Activated CD8-positive, alpha-beta memory T cell treated with anti-CD3 and anti-CD28 coated beads, Interleukin-2, amount 50 U/mL, for 1 hour (primary cell): ENCODE measurements at regions not wholly inside any gene's neighbourhood (a gene's known extent, or its start where the extent isn't known, plus 50 kb on each side); places are given as distances from the start of the nearest gene placed in this dataset.
"Not testable (repeated sequence)": the region's sequence is repeated elsewhere in the genome, so short reads cannot be mapped to it uniquely, and the experiment has no call there.

Experiments
- DNase-seq: peaks from one replicate; pipeline ENCODE4 v3.0.0-alpha.2; 2020; ENCODE audit errors: extremely low read depth

DNA sequence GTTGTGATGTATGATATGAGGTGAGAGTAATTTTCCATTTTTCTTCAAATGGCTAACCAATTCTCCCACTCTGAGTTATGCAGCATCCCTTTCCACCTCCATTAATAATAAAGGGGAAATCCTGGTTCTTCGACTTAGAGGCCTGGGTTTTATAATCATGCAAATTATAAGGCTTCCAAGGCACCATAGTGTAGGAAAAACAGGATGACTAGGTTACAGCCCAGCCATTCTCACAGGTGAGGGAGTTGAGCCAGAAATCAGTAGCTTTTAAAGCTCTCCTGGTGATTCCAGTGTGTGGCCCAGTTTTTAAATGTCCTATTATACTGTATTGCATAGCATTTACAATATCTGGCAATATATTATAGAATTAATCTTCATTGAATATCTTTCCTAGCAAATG is 203.1 kb downstream of the ARHGEF9 start:
- DNase-seq: no peak

- DNase-seq: no peak
These were observed 203.6 kb downstream of the ARHGEF9 start for GRCh38 chrX:63581398-63581797.

DNA sequence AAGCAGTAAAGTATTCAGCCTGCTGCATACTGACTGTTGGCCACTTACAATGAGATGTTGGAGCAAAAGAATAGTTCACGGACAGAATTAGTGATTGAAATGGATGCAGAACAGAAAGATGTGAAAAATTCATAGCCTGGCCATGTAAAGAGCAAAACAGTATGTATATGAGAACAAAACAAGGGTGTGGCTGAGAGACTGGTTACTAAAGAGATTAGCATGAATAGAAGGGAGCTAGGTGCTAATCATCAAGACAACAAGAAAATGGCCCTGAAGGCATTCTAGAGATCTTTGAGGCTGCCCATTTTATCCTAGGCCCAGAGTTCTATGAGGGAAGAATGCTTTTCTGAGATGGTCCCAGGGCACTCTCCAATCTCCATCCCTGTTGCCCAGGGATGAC is 208.5 kb downstream of the ARHGEF9 start:
- DNase-seq: no peak

DNA sequence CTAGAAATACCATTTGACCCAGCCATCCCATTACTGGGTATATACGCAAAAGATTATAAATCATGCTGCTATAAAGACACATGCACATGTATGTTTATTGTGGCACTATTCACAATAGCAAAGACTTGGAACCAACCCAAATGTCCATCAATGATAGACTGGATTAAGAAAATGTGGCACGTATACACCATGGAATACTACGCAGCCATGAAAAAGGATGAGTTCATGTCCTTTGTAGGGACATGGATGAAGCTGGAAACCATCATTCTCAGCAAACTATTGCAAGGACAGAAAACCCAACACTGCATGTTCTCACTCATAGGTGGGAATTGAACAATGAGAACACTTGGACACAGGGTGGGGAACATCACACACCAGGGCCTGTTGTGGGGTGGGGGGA is 209.3 kb downstream of the ARHGEF9 start:
- not testable (repeated sequence) for DNase-seq

DNA sequence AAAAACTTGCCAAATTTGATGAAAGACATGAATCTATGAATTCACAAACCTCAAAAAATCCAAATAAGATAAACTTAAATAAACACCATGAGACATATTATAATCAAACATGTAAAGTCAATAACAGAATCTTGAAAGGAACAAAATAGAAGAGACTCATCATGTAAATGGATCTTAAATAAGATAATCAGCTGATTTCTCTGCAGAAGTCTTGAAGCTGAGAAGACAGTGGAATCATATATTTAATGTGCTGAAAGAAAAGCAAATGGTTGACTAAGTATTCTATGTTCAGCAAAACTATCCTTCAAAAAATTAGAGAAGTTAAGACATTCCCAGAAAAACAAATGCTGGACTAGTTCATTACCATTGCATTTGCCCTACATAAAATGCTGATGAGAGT is 215.7 kb upstream of the SPIN4 start:
- DNase-seq: no peak

DNA sequence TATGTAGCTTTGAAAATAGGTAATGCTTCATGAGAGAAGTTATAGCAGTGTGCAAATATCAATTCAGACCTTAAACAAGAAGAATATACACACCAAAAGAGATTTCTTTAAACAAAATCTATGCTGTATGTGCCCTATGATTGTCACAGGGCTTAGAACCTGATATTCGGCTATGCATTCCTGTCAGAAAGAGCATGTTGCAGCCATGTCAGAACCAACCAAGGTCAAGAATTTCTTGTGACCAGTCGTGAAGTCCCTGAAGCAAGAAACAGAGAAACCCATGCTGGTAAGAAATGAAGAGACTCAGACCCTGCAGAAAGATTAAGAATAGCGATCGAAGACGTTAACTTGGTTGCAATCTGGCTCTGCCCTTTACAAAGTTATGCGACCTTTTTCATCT is 210.3 kb upstream of the SPIN4 start:
- DNase-seq: no peak

- peak; percentile 5 for DNase-seq
These were observed 209.6 kb upstream of the SPIN4 start for GRCh38 chrX:63560601-63561218.

- DNase-seq: no peak
These were observed 200.7 kb upstream of the SPIN4 start for GRCh38 chrX:63551856-63552255.

GRCh38 chrX:63530654-63531053 is 179.5 kb upstream of the SPIN4 start:
- DNase-seq: no peak

DNA sequence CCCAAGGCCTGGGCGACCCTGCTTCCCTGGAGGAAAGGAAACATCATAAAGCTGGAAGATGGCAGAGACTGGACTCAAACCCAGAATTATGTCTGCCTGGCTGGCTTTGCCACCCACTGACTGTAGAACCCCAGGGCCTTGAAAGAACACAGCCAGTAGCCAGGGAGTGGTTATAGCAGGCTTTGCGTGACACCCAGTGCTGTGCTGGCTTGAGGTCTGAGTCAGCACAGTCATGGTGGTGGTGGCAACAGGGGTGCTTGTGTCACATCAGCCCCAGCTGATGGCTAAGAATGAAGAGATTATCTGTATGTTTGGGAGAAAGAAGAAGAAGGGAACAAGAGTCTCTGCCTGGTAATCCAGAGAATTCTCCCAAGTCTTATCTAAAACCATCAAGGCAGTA is 178.8 kb upstream of the SPIN4 start:
- DNase-seq: no peak

- DNase-seq: no peak
These were observed 175.7 kb upstream of the SPIN4 start for GRCh38 chrX:63526863-63527262.

DNA sequence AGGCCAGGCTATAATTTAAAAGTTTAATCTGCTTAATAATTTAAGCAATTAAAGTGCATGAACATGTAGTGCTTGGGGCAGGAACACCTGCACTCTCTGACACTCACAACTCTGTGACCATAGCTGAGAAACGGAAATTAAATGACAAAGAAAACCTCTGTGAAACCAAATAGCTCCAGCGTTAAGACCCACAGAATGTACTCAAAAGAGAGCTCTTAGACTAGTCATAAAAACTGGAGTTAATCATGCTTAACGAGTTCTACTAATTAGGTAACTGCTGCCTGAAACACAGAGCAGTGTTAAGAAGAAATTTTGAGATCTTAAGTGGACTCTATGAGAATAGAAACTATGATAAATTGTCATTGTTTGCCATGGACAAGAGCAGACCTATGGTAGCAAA is 174.4 kb upstream of the SPIN4 start:
- DNase-seq: no peak

DNA sequence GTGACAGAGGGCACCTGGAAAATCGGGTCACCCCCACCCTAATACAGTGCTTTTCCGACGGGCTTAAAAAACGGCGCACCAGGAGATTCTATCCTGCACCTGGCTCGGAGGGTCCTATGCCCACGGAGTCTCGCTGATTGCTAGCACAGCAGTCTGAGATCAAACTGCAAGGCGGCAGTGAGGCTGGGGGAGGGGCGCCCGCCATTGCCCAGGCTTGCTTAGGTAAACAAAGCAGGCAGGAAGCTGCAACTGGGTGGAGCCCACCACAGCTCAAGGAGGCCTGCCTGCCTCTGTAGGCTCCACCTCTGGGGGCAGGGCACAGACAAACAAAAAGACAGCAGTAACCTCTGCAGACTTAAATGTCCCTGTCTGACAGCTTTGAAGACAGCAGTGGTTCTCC is 168.2 kb upstream of the SPIN4 start:
- DNase-seq: not testable (repeated sequence)

DNA sequence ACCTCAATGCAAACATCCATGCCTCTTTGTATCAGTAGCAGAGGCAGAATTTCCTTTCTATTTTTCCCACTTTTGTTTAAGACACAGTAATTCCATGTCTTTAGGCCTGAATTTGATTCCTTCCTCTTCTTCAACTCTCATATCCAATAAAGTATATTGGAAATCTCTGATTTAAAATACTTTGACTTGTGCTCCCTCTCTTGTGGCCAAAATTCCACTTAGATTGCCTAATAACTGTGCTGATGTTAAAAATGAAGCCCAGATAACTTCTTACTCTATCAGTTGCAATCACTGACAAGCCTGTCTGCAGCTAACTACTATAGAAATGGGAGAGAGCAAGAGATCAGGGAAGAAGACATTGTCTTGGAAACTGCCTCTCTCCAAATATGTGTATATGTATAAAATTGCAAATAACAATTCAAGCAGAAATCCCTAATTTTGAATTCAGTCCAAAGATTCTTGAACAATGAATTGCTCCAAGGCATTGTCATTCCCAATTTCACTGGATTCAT is 163.5 kb upstream of the SPIN4 start:
- no peak for DNase-seq

GRCh38 chrX:63513825-63514568 is 162.9 kb upstream of the SPIN4 start:
- no peak for DNase-seq

DNA sequence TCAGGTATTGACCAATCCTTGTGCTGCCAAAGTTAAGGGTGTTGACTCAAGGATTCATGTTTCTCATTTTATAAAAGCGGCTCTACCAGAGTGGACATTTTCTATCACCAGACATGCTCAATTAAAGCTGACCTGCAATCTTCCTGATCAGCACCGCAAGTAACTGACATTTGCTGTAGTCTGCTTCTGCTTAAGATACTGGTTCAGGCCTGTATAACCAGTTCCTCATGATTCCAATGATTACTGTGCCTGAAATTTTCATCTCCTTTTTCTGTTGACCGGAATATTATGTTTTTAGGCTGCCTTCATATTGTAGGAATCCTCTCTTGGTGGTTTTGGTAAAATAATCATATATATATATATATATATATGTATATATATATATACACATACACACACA is 160.2 kb upstream of the SPIN4 start:
- DNase-seq: no peak

- DNase-seq: no peak
These were observed 157.5 kb upstream of the SPIN4 start for GRCh38 chrX:63508668-63509067.

GRCh38 chrX:63506320-63506719 is 155.2 kb upstream of the SPIN4 start:
- DNase-seq: no peak

GRCh38 chrX:63503541-63503940 is 152.4 kb upstream of the SPIN4 start:
- DNase-seq: no peak

- no peak for DNase-seq
These were observed 137.6 kb upstream of the SPIN4 start for GRCh38 chrX:63488546-63489373.

DNA sequence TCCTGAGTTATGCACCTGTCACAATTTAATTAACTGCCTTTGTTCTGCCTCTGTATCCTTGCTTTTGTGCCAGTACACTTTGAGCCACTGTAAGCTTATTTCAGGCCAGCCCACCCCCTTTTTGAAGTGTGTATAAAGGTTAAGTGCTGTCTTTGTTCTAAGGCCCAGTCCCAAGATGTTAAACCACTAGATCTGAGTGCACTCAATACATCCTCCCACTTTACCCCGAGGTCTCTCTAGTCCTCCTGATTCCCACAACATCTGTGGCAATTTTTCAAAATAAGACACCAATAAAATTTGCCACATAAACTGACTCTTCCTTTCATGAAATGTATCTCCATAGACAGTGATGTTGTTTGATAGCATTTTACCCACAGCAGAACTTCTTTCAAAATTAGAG is 124.1 kb upstream of the SPIN4 start:
- no peak for DNase-seq

DNA sequence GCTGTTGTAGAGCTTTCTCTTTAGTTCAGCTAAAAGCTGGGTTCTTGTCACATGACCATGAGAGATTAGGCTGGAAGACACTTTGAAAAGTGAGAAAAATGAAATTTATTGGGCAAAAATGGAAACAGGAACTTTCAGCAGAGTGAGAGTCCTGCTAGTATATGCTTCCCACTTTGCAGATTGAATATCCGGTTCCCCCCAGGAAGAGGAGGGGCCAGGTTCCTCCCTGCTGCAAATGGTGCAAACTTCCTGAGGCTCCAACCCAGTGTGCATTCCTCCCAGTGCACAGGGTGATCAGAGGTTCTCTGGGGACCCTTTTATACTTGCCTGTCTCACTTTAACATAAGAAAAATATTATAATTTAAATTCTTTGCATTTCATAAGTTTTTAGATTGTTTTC is 119.9 kb upstream of the SPIN4 start:
- DNase-seq: no peak

DNA sequence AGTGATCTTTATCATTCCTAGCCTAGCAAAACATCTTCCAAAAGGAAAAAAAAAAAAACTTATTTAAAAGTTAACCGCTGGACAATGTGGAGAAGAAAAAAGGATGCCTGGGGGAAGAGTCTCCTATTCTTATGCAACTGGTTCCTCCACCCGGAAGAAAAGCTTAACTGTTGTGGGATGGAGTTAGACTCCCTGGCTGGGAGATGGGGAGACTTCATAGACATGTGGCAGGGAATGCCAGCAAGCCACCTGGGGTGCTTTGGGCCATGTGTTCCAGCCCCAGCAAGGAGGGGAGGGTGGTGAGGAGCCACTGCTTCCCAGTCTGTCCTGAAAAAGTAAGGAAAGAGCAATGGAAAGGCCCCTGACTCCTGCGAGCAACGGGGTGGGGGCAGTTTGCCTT is 119.4 kb upstream of the SPIN4 start:
- no peak for DNase-seq
